ENCODE measurements at regions not wholly inside any gene's neighbourhood (a gene's known extent, or its start where the extent isn't known, plus 50 kb on each side); places are given as distances from the start of the nearest gene placed in this dataset.

- no peak for DNase-seq (ENCODE audit: extremely low read depth in 1 of 2, low read depth in 1 of 2)
These were observed 598.5 kb downstream of the ZNF385D start for GRCh38 chr3:21152555-21152954.

DNA sequence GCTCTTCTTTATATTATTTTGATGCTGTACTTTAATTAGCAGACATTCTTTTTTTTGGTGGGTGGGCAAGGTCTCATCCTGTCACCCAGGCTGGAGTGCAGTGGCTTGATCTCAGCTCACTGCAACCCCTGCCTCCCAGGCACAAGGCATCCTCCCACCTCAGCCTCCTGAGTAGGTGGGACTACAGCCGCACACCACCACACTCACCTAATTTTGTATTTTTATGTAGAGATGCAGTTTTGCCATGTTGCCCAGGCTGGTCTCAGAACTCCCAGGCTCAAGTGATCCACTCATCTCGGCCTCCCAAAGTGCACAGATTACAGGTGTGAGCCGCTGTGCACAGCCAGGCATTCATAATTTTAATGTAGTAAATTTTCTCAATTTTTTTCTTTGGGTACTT lies 608.1 kb downstream of the ZNF385D start:
- no peak for DNase-seq (ENCODE audit: extremely low read depth in 1 of 2, low read depth in 1 of 2)

DNA sequence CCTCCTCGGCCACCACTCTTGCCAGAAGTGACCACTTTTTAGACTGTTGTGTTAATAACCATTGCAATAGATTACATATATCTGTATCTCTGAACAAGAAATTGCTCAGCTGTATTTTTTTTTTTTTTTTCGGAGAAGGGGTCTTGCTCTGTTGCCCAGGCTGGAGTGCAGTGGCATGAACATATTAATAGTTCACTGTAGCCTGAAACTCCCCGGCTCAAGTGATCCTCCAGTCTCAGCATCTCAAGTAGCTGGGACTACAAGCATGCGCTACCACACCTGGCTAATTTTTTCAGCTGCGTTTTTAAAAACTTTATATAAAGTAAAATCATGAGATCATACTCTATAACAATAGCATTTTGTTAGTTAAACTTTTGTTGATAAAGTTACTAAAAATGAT lies 609.0 kb downstream of the ZNF385D start:
- no peak for DNase-seq (ENCODE audit: extremely low read depth in 1 of 2, low read depth in 1 of 2)

GRCh38 chr3:21140785-21141184 lies 610.2 kb downstream of the ZNF385D start:
- no peak for DNase-seq (ENCODE audit: extremely low read depth in 1 of 2, low read depth in 1 of 2)

GRCh38 chr3:21138085-21138484 lies 612.9 kb downstream of the ZNF385D start:
- no peak for DNase-seq (ENCODE audit: extremely low read depth in 1 of 2, low read depth in 1 of 2)

GRCh38 chr3:21132896-21133295 lies 618.1 kb downstream of the ZNF385D start:
- no peak for DNase-seq (ENCODE audit: extremely low read depth in 1 of 2, low read depth in 1 of 2)

DNA sequence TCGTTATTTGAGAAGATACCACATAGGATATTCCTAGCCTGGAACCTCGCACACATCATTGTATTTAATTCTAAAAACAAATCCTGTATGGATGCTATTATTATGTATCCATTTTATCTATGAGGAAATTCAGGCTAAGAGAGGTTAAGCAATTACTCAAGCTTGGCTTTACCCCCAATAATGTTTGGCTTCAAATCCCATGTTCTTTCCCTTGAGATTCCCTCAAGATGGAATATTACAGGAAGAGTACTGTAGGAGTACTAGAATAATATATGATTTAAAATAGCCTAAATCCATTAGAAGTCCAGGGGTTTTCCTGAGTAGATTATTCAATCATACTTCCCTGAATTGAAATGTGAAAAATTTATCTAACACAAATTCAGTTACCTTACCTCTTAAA lies 630.2 kb downstream of the ZNF385D start:
- DNase-seq (ENCODE audit: extremely low read depth in 1 of 2, low read depth in 1 of 2), result no peak

DNA sequence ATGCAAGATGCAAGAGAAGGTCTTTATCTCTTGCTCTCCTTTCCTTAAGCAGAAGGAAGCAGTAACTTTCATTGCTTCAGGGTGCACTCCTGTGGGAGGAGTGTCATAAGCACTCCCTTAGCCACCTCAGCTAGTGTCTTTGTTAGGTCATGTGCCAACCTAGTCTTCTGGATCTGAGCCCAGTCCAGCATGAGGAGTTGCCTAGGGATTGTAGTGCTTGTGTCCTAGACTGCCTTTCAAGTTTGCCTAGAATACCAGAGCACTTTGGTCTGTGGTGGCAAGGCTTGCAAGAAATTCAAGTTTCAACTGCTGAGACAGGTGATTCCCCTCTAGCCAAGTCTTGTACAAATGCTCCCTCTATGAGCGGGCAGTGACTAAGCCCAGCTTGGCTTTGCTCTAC lies 633.6 kb downstream of the ZNF385D start:
- DNase-seq (ENCODE audit: extremely low read depth in 1 of 2, low read depth in 1 of 2), result no peak

DNA sequence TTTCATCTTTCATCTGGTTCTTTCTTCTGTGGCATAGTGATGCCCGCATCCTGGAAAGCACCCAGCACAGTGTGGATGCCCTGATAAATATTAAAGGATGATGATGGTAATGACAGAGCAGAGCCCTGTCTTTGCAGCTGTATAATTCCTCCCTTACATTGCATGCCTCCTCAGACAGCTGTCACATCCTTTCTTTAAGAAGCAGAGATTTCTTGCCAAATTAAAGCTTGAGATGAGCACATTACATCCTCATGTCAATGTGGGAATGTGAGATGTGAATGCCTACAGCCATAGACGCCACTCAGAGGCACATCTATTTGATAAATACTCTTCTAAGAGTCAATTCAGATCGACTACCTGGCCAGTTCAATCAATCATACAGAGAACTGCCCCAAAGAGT lies 642.0 kb downstream of the ZNF385D start:
- no peak for DNase-seq (ENCODE audit: extremely low read depth in 1 of 2, low read depth in 1 of 2)

DNA sequence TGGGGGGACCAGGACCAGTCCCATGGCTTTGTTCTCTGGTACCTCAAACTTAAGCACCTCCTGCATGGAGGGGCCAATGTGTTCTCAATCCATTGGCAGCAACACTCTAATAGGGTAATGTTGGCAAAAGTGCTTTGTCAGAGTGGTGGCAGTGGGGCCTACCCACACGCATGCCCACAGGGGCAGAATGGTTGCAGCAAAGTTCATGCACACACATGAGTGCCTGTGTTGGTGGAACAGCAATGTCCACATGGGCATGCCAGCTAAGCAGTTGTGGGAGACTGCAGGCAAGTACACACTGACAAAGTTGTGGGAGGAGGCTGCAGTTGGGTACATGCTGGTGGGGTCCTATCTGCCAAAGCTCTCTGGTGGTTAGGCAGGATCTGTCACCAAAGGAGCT lies 645.2 kb downstream of the ZNF385D start:
- no peak for DNase-seq (ENCODE audit: extremely low read depth in 1 of 2, low read depth in 1 of 2)

- no peak for DNase-seq (ENCODE audit: extremely low read depth in 1 of 2, low read depth in 1 of 2)
These were observed 650.2 kb downstream of the ZNF385D start for GRCh38 chr3:21100656-21101359.

- DNase-seq (ENCODE audit: extremely low read depth in 1 of 2, low read depth in 1 of 2), result no peak
These were observed 656.3 kb downstream of the ZNF385D start for GRCh38 chr3:21094686-21095085.

DNA sequence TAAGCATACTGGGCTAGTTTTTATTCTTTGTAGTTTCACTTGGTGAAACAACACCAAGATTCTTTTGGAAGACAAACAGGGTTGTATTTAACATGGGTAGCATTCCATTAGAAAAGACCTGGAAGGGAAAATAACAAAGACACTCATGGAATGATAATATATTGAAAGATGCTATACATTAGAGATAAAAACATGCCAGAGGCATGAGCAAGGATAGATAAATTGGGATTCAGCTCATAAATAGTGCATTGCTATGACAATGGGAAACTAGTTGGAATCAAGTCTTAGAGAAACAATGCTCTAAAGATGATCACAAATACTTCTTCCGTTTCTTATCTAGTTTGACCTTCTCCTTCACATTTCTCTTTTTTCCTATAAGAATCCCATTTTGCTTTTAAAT lies 677.4 kb downstream of the ZNF385D start:
- DNase-seq (ENCODE audit: extremely low read depth in 1 of 2, low read depth in 1 of 2), result no peak

DNA sequence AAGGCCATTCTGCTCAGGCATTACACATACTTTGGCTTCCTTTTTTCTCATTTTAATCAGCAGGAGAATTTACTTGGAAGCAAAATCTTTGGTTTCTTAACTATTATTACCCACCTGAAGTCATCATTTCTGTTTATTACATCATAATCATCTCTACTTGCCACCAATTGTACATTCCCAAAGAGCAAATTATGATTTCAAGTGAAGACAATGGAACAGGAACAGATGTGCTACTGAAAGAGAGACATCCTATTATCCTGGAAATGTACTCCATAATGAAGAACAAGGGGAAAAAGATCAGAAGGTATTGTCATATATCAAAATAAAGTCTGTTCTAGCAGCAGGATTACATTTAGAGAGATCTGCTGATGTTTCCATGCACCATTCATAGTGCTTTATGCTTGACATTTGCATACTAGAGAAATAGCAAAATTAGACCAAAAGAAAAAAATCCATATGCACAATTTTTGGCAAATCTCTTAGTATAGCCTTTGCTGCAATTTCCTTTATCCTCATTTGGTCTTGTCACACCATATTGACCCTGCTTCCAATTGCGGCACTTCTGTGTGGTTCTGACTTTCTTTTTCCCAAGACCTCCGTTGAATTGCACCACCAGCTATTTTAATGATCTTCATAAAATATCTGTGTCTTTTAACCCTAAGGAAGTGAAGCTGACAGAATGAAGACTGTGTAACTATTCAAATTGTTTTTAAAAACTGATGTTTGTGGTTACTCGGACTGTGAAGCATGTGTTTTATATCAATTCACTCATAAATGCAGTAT lies 683.8 kb downstream of the ZNF385D start:
- no peak for DNase-seq (ENCODE audit: extremely low read depth in 1 of 2, low read depth in 1 of 2)

DNA sequence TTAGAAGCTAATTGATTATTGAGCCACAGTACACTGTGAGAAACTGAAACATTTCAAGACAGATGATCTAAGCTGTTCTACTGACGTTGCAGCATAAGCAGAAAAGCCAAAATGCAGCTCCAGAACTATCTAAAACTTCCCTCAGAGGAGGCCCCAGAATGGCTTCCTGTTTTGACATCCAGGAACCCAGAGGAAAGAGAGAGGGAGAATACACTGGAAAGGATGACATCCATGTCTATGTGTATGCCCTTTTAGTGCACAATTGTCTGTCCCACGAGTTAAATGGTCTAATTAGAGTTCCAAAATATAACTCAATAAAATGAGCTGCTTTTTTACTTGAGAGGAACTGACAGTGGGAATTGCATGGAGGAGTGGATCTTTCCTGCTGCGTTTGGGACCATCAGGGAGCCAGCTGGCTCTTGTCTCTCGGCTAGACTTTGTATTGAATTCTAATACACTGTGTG lies 688.1 kb downstream of the ZNF385D start:
- no peak for DNase-seq (ENCODE audit: extremely low read depth in 1 of 2, low read depth in 1 of 2)

DNA sequence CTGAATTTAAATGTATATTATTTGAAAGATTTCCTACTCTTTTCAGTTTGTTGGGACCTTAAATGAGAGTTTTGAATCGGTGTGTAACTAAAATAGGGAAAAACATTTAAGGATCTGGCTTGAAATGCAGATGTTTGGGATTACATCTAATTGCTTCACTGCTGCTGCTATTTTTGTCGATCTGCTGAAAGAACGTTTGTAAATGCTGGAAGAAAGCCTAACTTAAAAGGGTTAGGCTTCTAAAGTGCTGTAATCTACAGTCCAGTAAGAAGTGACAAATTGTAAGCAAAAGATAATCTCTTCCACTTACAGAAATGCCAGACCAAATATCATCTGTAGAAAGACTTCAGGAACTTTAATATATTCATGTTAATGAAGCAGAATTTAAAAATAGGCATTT lies 691.6 kb downstream of the ZNF385D start:
- DNase-seq (ENCODE audit: extremely low read depth in 1 of 2, low read depth in 1 of 2), result no peak

DNA sequence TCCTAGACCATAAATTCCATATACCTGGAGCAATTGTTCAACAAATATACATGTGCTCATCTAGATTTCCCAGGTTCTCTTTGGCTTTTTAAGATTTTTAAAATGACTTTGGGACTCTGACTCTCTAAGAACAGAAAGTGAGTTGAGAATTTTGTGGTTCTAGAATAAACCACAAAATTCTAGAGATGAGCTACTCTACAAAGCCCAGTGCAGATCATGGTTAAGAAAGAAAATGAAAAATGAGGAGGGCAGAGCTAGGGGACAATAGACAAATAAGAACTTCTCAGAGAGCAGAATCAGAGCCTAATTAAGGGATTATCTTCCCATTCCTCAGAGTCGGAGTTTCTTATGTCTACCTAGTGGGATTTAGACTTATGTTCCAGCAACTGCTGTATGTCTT lies 694.7 kb downstream of the ZNF385D start:
- DNase-seq (ENCODE audit: extremely low read depth in 1 of 2, low read depth in 1 of 2), result no peak

DNA sequence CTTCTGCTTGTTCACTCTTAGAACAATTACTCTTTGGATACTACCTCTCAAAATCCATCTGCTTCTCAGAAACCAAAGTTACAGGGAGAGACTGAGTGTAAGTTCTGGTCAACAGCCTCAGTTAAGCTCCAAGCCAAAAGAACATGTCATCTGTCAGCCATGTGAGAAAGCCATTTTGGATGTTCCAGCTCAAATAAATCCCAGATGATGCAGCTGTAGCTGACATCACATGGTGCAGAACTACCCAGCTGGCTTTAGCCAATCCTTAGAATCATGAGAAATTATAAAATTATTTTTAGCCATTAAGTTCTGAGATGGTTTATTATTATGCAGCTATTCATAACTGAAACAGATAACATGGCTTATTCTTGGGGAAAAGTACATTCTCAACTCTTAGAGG lies 696.0 kb downstream of the ZNF385D start:
- no peak for DNase-seq (ENCODE audit: extremely low read depth in 1 of 2, low read depth in 1 of 2)

DNA sequence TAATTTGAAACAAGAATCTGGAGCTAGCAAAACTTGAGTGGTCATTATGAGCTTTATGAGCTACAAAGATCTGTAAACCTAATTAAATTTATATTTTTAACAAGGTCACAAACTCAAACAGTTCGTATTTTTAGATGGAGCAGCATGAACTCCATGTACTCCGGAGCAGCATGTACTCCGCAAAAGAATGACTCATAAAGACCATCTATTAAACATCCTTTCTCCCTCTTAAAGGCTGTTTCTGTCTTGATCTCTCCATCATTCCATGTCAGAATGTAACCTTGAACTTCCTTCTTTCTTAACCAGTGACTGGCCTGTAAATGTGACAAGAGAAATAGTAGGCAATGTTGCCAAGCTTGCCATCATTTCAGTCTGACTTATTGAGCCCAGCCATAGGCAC lies 696.9 kb downstream of the ZNF385D start:
- DNase-seq (ENCODE audit: extremely low read depth in 1 of 2, low read depth in 1 of 2), result no peak

GRCh38 chr3:21049334-21050062 lies 701.5 kb downstream of the ZNF385D start:
- DNase-seq (ENCODE audit: extremely low read depth in 1 of 2, low read depth in 1 of 2), result no peak

- no peak for DNase-seq (ENCODE audit: extremely low read depth in 1 of 2, low read depth in 1 of 2)
These were observed 707.9 kb downstream of the ZNF385D start for GRCh38 chr3:21043139-21043538.

GRCh38 chr3:21042184-21042583 lies 708.8 kb downstream of the ZNF385D start:
- no peak for DNase-seq (ENCODE audit: extremely low read depth in 1 of 2, low read depth in 1 of 2)
